ENCODE measurements at regions not wholly inside any gene's neighbourhood (a gene's known extent, or its start where the extent isn't known, plus 50 kb on each side); places are given as distances from the start of the nearest gene placed in this dataset.

DNA sequence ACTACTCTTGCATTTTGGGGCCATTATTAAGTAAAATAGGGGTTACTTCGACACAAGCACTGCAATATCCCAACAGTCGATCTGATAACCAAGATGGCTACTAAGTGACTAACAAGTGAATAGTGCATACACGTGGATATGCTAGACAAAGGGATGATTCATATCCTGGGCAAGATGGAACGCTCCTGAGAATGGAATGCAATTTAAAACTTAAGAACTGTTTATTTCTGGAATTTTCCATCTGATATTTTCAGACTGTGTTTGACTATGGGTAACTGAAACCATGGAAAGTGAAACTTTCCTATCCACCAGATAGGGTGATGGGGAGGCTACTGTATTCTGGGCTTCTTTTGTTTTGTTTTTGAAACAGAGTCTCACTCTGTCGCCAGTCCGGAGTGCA, 66.5 kb downstream of the ILRUN start:
- Histone ChIP-seq H3K27ac (ENCODE audit: low read length) (no peak overlapping the region), H3K4me1 (ENCODE audit: control insufficient read depth, insufficient read depth, low read length) (no peaks in the 10 kb centered on the region), H3K27me3 (ENCODE audit: control insufficient read depth, insufficient read depth, low read length) (no peaks in the 10 kb centered on the region), H3K9me3 (ENCODE audit: control insufficient read depth, insufficient read depth, low read length) (no peaks in the 10 kb centered on the region), H3K4me3 (ENCODE audit: low read length) (no peak overlapping the region), H3K36me3 (ENCODE audit: control insufficient read depth, insufficient read depth, low read length) (peaks cover 2% of the 10 kb centered on the region)
- no peak overlapping the region for H3K4me3 Mint-ChIP-seq
- no peaks in the 10 kb centered on the region for H3K36me3 Mint-ChIP-seq
- H3K9me3 Mint-ChIP-seq = no peaks in the 10 kb centered on the region
- 89% methylated on average over 6 of the region's 6 CpGs for WGBS (ENCODE audit: insufficient coverage)
- intact Hi-C loops (cut with micrococcal nuclease) = no loop called here
- ATAC-seq (no peak), DNase-seq (no peak)
- H3K27me3 Mint-ChIP-seq (ENCODE audit: low read depth in 2 of 2) = no peaks in the 10 kb centered on the region
- peaks cover 27 to 35% of the 10 kb centered on the region in 2 donors for H3K4me1 Mint-ChIP-seq
- no peak overlapping the region for H3K27ac Mint-ChIP-seq
- TF ChIP-seq, protein P1, sequence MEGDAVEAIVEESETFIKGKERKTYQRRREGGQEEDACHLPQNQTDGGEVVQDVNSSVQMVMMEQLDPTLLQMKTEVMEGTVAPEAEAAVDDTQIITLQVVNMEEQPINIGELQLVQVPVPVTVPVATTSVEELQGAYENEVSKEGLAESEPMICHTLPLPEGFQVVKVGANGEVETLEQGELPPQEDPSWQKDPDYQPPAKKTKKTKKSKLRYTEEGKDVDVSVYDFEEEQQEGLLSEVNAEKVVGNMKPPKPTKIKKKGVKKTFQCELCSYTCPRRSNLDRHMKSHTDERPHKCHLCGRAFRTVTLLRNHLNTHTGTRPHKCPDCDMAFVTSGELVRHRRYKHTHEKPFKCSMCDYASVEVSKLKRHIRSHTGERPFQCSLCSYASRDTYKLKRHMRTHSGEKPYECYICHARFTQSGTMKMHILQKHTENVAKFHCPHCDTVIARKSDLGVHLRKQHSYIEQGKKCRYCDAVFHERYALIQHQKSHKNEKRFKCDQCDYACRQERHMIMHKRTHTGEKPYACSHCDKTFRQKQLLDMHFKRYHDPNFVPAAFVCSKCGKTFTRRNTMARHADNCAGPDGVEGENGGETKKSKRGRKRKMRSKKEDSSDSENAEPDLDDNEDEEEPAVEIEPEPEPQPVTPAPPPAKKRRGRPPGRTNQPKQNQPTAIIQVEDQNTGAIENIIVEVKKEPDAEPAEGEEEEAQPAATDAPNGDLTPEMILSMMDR (IDR thresholded peaks at IDR 0.05) = no peak

DNA sequence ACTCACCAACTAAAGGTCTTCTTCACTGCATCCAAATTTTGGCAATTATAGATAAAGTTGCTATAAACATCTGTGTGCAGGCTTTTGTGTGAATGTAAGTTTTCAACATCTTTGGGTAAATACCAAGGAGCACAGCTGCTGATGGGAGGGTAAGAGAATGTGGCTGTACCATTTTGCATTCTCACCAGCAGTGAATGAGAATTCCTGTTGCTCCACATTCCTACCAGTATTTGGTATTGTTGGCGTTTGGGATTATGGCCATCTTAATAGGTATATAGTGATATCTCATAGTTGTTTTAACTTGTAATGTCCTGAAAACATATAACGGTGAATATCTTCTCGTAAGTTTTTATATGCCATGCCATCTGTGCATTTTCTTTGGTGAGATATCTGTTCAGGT, 69.3 kb downstream of the ILRUN start:
- no peaks in the 10 kb centered on the region for H3K9me3 Mint-ChIP-seq
- intact Hi-C loops (cut with micrococcal nuclease) = no loop called here
- ATAC-seq (no peak), DNase-seq (no peak)
- H3K36me3 Mint-ChIP-seq = no peaks in the 10 kb centered on the region
- peaks cover 2% of the 10 kb centered on the region for H3K36me3 ChIP-seq (ENCODE audit: control insufficient read depth, insufficient read depth, low read length)
- H3K4me3 Mint-ChIP-seq = no peak overlapping the region
- no peaks in the 10 kb centered on the region for H3K9me3 ChIP-seq (ENCODE audit: control insufficient read depth, insufficient read depth, low read length)
- H3K27me3 ChIP-seq (ENCODE audit: control insufficient read depth, insufficient read depth, low read length) = no peaks in the 10 kb centered on the region
- TF ChIP-seq, protein P1 (IDR thresholded peaks at IDR 0.05) = no peak
- H3K4me3 ChIP-seq (ENCODE audit: low read length) = no peak overlapping the region
- 100% methylated on average over 3 of the region's 3 CpGs for WGBS (ENCODE audit: insufficient coverage)
- no peaks in the 10 kb centered on the region for H3K4me1 ChIP-seq (ENCODE audit: control insufficient read depth, insufficient read depth, low read length)
- peaks cover 27 to 39% of the 10 kb centered on the region in 2 donors for H3K4me1 Mint-ChIP-seq
- no peak overlapping the region for H3K27ac ChIP-seq (ENCODE audit: low read length)
- H3K27ac Mint-ChIP-seq = peak overlapping the region in 1 of 2 donors; percentile 64
- no peaks in the 10 kb centered on the region for H3K27me3 Mint-ChIP-seq (ENCODE audit: low read depth in 2 of 2)

DNA sequence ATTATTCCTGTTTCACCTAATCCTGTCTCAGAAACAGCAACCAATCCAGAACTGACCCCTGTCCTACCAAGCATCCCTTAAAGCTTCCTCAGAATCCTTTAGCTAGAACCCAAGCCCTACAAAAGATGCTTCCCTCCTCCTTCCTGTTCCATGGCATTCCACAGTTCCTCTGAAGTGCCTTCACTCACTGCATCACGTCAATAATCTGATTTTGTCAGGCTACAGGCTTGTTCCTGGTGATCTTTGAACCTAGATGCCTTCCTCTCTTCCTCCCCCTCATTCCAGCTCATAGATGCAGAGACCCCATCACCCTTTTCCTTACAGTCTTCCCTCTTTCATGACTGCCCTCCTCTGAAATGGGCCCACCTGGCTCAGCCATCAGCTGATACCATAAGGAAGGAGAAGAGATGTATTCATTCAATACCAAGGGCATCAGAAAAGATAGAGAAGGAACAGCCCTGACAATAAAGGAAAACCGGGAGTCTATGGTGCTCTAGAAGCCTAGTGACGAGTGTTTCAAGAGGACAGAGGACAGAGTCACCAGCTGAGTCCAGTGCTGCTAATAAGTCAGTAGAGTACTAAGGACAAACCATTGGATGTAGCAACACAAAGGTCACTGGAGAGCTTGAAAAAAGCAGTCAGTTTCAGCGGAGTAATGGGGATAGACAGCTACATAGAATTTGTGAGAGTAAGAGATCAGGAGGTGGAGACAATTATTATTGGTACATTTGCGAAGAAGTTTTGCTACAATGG, 62.5 kb upstream of the SPDEF start:
- Mint-ChIP-seq H3K4me3 (no peak overlapping the region), H3K36me3 (no peaks in the 10 kb centered on the region), H3K27me3 (ENCODE audit: low read depth in 2 of 2) (no peaks in the 10 kb centered on the region), H3K4me1 (peaks cover 46 to 53% of the 10 kb centered on the region in 2 donors), H3K9me3 (no peaks in the 10 kb centered on the region), H3K27ac (peak overlapping the region in 1 of 2 donors; percentile 12)
- DNase-seq = no peak
- Histone ChIP-seq H3K36me3 (ENCODE audit: control insufficient read depth, insufficient read depth, low read length) (peaks cover 4% of the 10 kb centered on the region), H3K9me3 (ENCODE audit: control insufficient read depth, insufficient read depth, low read length) (no peaks in the 10 kb centered on the region), H3K4me3 (ENCODE audit: low read length) (no peak overlapping the region), H3K27me3 (ENCODE audit: control insufficient read depth, insufficient read depth, low read length) (no peaks in the 10 kb centered on the region), H3K4me1 (ENCODE audit: control insufficient read depth, insufficient read depth, low read length) (no peaks in the 10 kb centered on the region), H3K27ac (ENCODE audit: low read length) (no peak overlapping the region)
- TF ChIP-seq, protein P1 (IDR thresholded peaks at IDR 0.05) = no peak
- no peak for ATAC-seq
- intact Hi-C loops (cut with micrococcal nuclease) = no loop called here
- 97% methylated on average over 4 of the region's 5 CpGs for WGBS (ENCODE audit: insufficient coverage)

DNA sequence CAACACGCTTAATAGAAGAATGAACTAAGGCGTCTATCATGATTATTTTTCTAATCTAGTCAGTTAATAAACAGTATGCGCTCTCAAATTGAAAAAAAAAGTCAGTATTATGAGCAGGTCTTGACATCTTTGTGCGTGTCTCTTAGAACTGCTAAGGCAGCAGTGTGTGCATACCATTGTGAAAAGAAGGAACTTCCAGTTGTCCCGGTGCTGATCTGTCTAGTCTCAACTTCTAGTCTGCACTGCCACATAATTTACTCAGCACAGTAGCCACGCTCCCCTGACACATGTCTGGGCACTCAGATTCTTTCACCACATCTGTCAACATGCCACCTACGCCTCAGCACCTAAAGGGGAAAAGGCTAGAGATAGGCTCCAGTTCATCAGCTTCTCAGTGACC, 61.1 kb upstream of the SPDEF start:
- no peaks in the 10 kb centered on the region for H3K36me3 Mint-ChIP-seq
- no peaks in the 10 kb centered on the region for H3K27me3 Mint-ChIP-seq (ENCODE audit: low read depth in 2 of 2)
- H3K27ac Mint-ChIP-seq = peak overlapping the region in 1 of 2 donors; percentile 12
- H3K27me3 ChIP-seq (ENCODE audit: control insufficient read depth, insufficient read depth, low read length) = no peaks in the 10 kb centered on the region
- no peaks in the 10 kb centered on the region for H3K9me3 Mint-ChIP-seq
- intact Hi-C loops (cut with micrococcal nuclease) = no loop called here
- peaks cover 43 to 47% of the 10 kb centered on the region in 2 donors for H3K4me1 Mint-ChIP-seq
- no peak overlapping the region for H3K27ac ChIP-seq (ENCODE audit: low read length)
- ATAC-seq (no peak), DNase-seq (no peak)
- H3K4me3 ChIP-seq (ENCODE audit: low read length) = no peak overlapping the region
- peaks cover 4% of the 10 kb centered on the region for H3K36me3 ChIP-seq (ENCODE audit: control insufficient read depth, insufficient read depth, low read length)
- 95% methylated on average over 7 of the region's 7 CpGs for WGBS (ENCODE audit: insufficient coverage)
- H3K4me1 ChIP-seq (ENCODE audit: control insufficient read depth, insufficient read depth, low read length) = no peaks in the 10 kb centered on the region
- H3K9me3 ChIP-seq (ENCODE audit: control insufficient read depth, insufficient read depth, low read length) = no peaks in the 10 kb centered on the region
- H3K4me3 Mint-ChIP-seq = no peak overlapping the region
- TF ChIP-seq, protein P1 (IDR thresholded peaks at IDR 0.05) = no peak
